ENCODE measurements at regions not wholly inside any gene's neighbourhood (a gene's known extent, or its start where the extent isn't known, plus 50 kb on each side); places are given as distances from the start of the nearest gene placed in this dataset.

- TF ChIP-seq CTCF (conservative IDR thresholded peaks at IDR 0.05; ENCODE audit: low read depth in 2 of 2), result no peak
- TF ChIP-seq EZH2 (IDR thresholded peaks at IDR 0.05; ENCODE audit: low read depth, unreplicated experiment), result no peak
- TF ChIP-seq CREB1 (CRISPR knock-in tag; IDR thresholded peaks at IDR 0.05; ENCODE audit: low read depth), result no peak
- TF ChIP-seq REST (IDR thresholded peaks at IDR 0.05; ENCODE audit: unreplicated experiment), result no peak
- TF ChIP-seq POLR2AphosphoS5 (IDR thresholded peaks at IDR 0.05; ENCODE audit: low read depth), result no peak
- TF ChIP-seq JUNB (IDR thresholded peaks at IDR 0.05; ENCODE audit: unreplicated experiment), result no peak
- no peak for TF ChIP-seq EZH2phosphoT487 (IDR thresholded peaks at IDR 0.05; ENCODE audit: unreplicated experiment)
- TF ChIP-seq ETS1 (IDR thresholded peaks at IDR 0.05), result no peak
- TF ChIP-seq STAT1 (IDR thresholded peaks at IDR 0.05; ENCODE audit: unreplicated experiment), result no peak
- TF ChIP-seq ZNF331 (CRISPR knock-in tag; IDR thresholded peaks at IDR 0.05; ENCODE audit: low read depth), result no peak
- no peak for TF ChIP-seq NANOG (IDR thresholded peaks at IDR 0.05; ENCODE audit: borderline replicate concordance)
These were observed 50.9 kb upstream of the CNIH3 start for GRCh38 chr1:224565186-224565585.
